Osteoblast (primary cell): ENCODE measurements at regions not wholly inside any gene's neighbourhood (a gene's known extent, or its start where the extent isn't known, plus 50 kb on each side); places are given as distances from the start of the nearest gene placed in this dataset.

Experiments
- DNase-seq: peaks from one replicate; pipeline ENCODE4 v3.0.0; 2011; ENCODE audit warnings: low spot score, mixed read lengths; ENCODE audit not compliant: insufficient read length; ENCODE audit errors: missing footprints
- H2AFZ ChIP-seq: 2 replicates; pipeline ENCODE4 v1.6.0; 2011; ENCODE audit warnings: mild to moderate bottlenecking, low read length
- H3K27ac ChIP-seq: 2 replicates; pipeline ENCODE4 v1.5.1; 2011; ENCODE audit warnings: mild to moderate bottlenecking, low read depth, low read length, moderate library complexity
- H3K27me3 ChIP-seq: 2 replicates; pipeline ENCODE4 v1.6.0; 2012; ENCODE audit warnings: mild to moderate bottlenecking, control low read depth, inconsistent platforms, low read length, moderate library complexity; ENCODE audit not compliant: insufficient read depth
- H3K36me3 ChIP-seq: 2 replicates; pipeline ENCODE4 v1.5.1; 2011; ENCODE audit warnings: mild to moderate bottlenecking, low read length, control low read depth, moderate library complexity; ENCODE audit not compliant: insufficient read depth
- H3K4me1 ChIP-seq: 2 replicates; pipeline ENCODE4 v1.5.1; 2011; ENCODE audit warnings: mild to moderate bottlenecking, low read length, control low read depth, moderate library complexity; ENCODE audit not compliant: insufficient read depth
- H3K4me2 ChIP-seq: 2 replicates; pipeline ENCODE4 v1.6.0; 2011; ENCODE audit warnings: mild to moderate bottlenecking, low read length; ENCODE audit not compliant: insufficient read depth
- H3K4me3 ChIP-seq: fragments of 200-600 bp; sonication (generic); 3 replicates; pipeline ENCODE4 v1.5.1; 2012; ENCODE audit warnings: mild to moderate bottlenecking, low read length, inconsistent platforms; ENCODE audit not compliant: insufficient read depth
- H3K79me2 ChIP-seq: 2 replicates; pipeline ENCODE4 v1.6.0; 2012; ENCODE audit warnings: mild to moderate bottlenecking, low read length, control low read depth, inconsistent platforms; ENCODE audit not compliant: insufficient read depth
- H3K9me3 ChIP-seq: 2 replicates; pipeline ENCODE4 v1.5.1; 2011; ENCODE audit warnings: low read depth, low read length, control low read depth
- H4K20me1 ChIP-seq: 2 replicates; pipeline ENCODE4 v1.6.0; 2012; ENCODE audit warnings: mild to moderate bottlenecking, low read length, control low read depth; ENCODE audit not compliant: insufficient read depth
- CTCF ChIP-seq: IDR thresholded peaks from 2 replicates; pipeline ENCODE4 v1.5.1; 2011; ENCODE audit warnings: mild to moderate bottlenecking, low read depth, low read length, moderate library complexity; ENCODE audit errors: extremely low read depth

- H2AFZ ChIP-seq, result peak overlapping the region; percentile 58
- H3K4me2 ChIP-seq, result peak overlapping the region; percentile 82
- DNase-seq, result no peak
- no peaks in the 10 kb centered on the region for H3K9me3 ChIP-seq
- no peaks in the 10 kb centered on the region for H3K27me3 ChIP-seq
- no peaks in the 10 kb centered on the region for H3K79me2 ChIP-seq
- H4K20me1 ChIP-seq, result no peaks in the 10 kb centered on the region
- H3K4me3 ChIP-seq, result peak overlapping the region; percentile 61
- H3K4me1 ChIP-seq, result peaks cover 34% of the 10 kb centered on the region
- H3K36me3 ChIP-seq, result no peaks in the 10 kb centered on the region
- no peak overlapping the region for H3K27ac ChIP-seq
- no peak for TF ChIP-seq CTCF
Observed at GRCh38 chr6:85113934-85114580, 335.8 kb upstream of the NT5E start.

GRCh38 chr6:85112540-85112939 lies 337.3 kb upstream of the NT5E start:
- DNase-seq, result no peak
- Histone ChIP-seq H3K9me3 (no peaks in the 10 kb centered on the region), H3K27ac (peak overlapping the region; percentile 56), H3K36me3 (no peaks in the 10 kb centered on the region), H3K27me3 (no peaks in the 10 kb centered on the region), H3K4me1 (peaks cover 34% of the 10 kb centered on the region), H3K79me2 (no peaks in the 10 kb centered on the region), H3K4me3 (no peak overlapping the region), H2AFZ (no peak overlapping the region), H3K4me2 (peak overlapping the region; percentile 7), H4K20me1 (no peaks in the 10 kb centered on the region)
- TF ChIP-seq CTCF, result no peak

- Histone ChIP-seq H3K9me3 (no peaks in the 10 kb centered on the region), H4K20me1 (no peaks in the 10 kb centered on the region), H3K79me2 (no peaks in the 10 kb centered on the region), H3K27me3 (no peaks in the 10 kb centered on the region), H3K4me2 (peak overlapping the region; percentile 44), H3K4me1 (peaks cover 34% of the 10 kb centered on the region), H3K36me3 (no peaks in the 10 kb centered on the region), H2AFZ (peak overlapping the region; percentile 64), H3K4me3 (peak overlapping the region; percentile 10), H3K27ac (peak overlapping the region; percentile 56)
- DNase-seq, result peak; percentile 69
- TF ChIP-seq CTCF, result no peak
Observed at GRCh38 chr6:85111481-85112011, 338.3 kb upstream of the NT5E start.

GRCh38 chr6:85110943-85111342 lies 338.9 kb upstream of the NT5E start:
- Histone ChIP-seq H3K36me3 (no peaks in the 10 kb centered on the region), H3K4me3 (no peak overlapping the region), H3K4me1 (peaks cover 34% of the 10 kb centered on the region), H4K20me1 (no peaks in the 10 kb centered on the region), H2AFZ (peak overlapping the region; percentile 26), H3K27me3 (no peaks in the 10 kb centered on the region), H3K9me3 (no peaks in the 10 kb centered on the region), H3K4me2 (peak overlapping the region; percentile 44), H3K27ac (peak overlapping the region; percentile 56), H3K79me2 (no peaks in the 10 kb centered on the region)
- DNase-seq, result no peak
- no peak for TF ChIP-seq CTCF
